IMR-90 (cell line): ENCODE measurements at regions not wholly inside any gene's neighbourhood (a gene's known extent, or its start where the extent isn't known, plus 50 kb on each side); places are given as distances from the start of the nearest gene placed in this dataset.

ENCODE experiments used
- ATAC-seq: fragments of 200-7000 bp; cut with Tn5 transposase; 2 replicates; pipeline ENCODE4 v1.9.1; 2020; ENCODE audit warnings: low read depth, mild to moderate bottlenecking, moderate library complexity
- BruUV-seq: library from RNA; stranded (reverse); fragments of 400-500 nt; replicated peaks from 2 replicates; lab custom pipeline; 2021; lab: Mats Ljungman, UMichigan
- CTCF ChIA-PET: fragments of 300-600 bp; formaldehyde crosslinking; extraction: SDS; loops from one replicate; lab custom pipeline; 2021; ENCODE audit warnings: antibody characterized with exemption; lab: Yijun Ruan, JAX
- POLR2A ChIA-PET: fragments of 300-600 bp; sonication (Branson Sonifier 250); formaldehyde crosslinking; loops from one replicate; lab custom pipeline; 2022; ENCODE audit warnings: antibody characterized with exemption; ENCODE audit not compliant: unreplicated experiment; lab: Charles Lee
- DNase-seq: peaks from one replicate; pipeline ENCODE4 v3.0.0; 2013
- H2AFZ ChIP-seq: replicated peaks from 2 replicates; pipeline ENCODE3; 2013; ENCODE audit warnings: low read length, mild to moderate bottlenecking; ENCODE audit not compliant: poor library complexity
- H2AK5ac ChIP-seq: 2 replicates; pipeline ENCODE4 v1.6.1; 2013; ENCODE audit warnings: low read depth, low read length, inconsistent platforms
- H2AK9ac ChIP-seq: replicated peaks from 2 replicates; pipeline ENCODE3; 2013; ENCODE audit warnings: mild to moderate bottlenecking, low read depth, low read length, moderate library complexity; ENCODE audit not compliant: poor library complexity
- H2BK120ac ChIP-seq: 2 replicates; pipeline ENCODE4 v1.6.1; 2013; ENCODE audit warnings: low read depth, low read length, inconsistent platforms
- H2BK15ac ChIP-seq: 3 replicates; pipeline ENCODE4 v1.6.1; 2013; ENCODE audit warnings: low read depth, low read length, inconsistent platforms
- H2BK20ac ChIP-seq: 2 replicates; pipeline ENCODE4 v1.6.1; 2013; ENCODE audit warnings: low read depth, mild to moderate bottlenecking, inconsistent platforms, low read length, moderate library complexity
- H2BK5ac ChIP-seq: 2 replicates; pipeline ENCODE4 v1.6.1; 2013; ENCODE audit warnings: mild to moderate bottlenecking, low read depth, low read length, inconsistent platforms; ENCODE audit not compliant: poor library complexity, severe bottlenecking
- H3K14ac ChIP-seq: replicated peaks from 2 replicates; pipeline ENCODE4 v1.6.1; 2013; ENCODE audit warnings: low read depth, low read length, inconsistent platforms
- H3K18ac ChIP-seq: 2 replicates; pipeline ENCODE4 v1.6.1; 2013; ENCODE audit warnings: low read depth, low read length, control low read depth
- H3K23ac ChIP-seq: 2 replicates; pipeline ENCODE4 v1.6.1; 2013; ENCODE audit warnings: low read depth, low read length, inconsistent platforms
- H3K27ac ChIP-seq: 2 replicates; pipeline ENCODE4 v1.5.1; 2013; ENCODE audit warnings: mild to moderate bottlenecking, control low read depth, low read length; ENCODE audit not compliant: insufficient read depth
- H3K27me3 ChIP-seq: 2 replicates; pipeline ENCODE4 v1.6.1; 2013; ENCODE audit warnings: low read length; ENCODE audit not compliant: control insufficient read depth, insufficient read depth
- H3K36me3 ChIP-seq: 2 replicates; pipeline ENCODE4 v1.6.1; 2013; ENCODE audit warnings: low read length, mixed read lengths; ENCODE audit not compliant: control insufficient read depth, insufficient read depth
- H3K4ac ChIP-seq: 2 replicates; pipeline ENCODE4 v1.6.1; 2013; ENCODE audit warnings: low read depth, low read length, inconsistent platforms
- H3K4me1 ChIP-seq: 2 replicates; pipeline ENCODE4 v1.6.1; 2013; ENCODE audit warnings: low read length, mixed read lengths; ENCODE audit not compliant: control insufficient read depth, insufficient read depth
- H3K4me2 ChIP-seq: 2 replicates; pipeline ENCODE4 v1.6.1; 2013; ENCODE audit warnings: low read depth, mild to moderate bottlenecking, control low read depth, low read length, moderate library complexity
- H3K4me3 ChIP-seq: 2 replicates; pipeline ENCODE4 v1.5.1; 2013; ENCODE audit warnings: low read depth, mild to moderate bottlenecking, control low read depth, low read length, moderate library complexity; ENCODE audit not compliant: insufficient read depth
- H3K56ac ChIP-seq: 2 replicates; pipeline ENCODE4 v1.6.1; 2013; ENCODE audit warnings: low read length, inconsistent platforms; ENCODE audit not compliant: insufficient read depth; ENCODE audit errors: extremely low read depth
- H3K79me1 ChIP-seq, 2 experiments: 2 replicates each; pipeline ENCODE4 v1.6.1; 2013; ENCODE audit warnings: low read length in 2 of 2, inconsistent platforms in 1 of 2, low read depth in 1 of 2
- H3K9ac ChIP-seq: 2 replicates; pipeline ENCODE4 v1.6.1; 2013; ENCODE audit warnings: low read depth, low read length, control low read depth
- H3K9me1 ChIP-seq: 2 replicates; pipeline ENCODE4 v1.6.1; 2013; ENCODE audit warnings: low read length, inconsistent platforms; ENCODE audit not compliant: insufficient read depth
- H3K9me3 ChIP-seq: 2 replicates; pipeline ENCODE4 v1.6.1; 2013; ENCODE audit warnings: low read length; ENCODE audit not compliant: control insufficient read depth, insufficient read depth
- H4K20me1 ChIP-seq: 2 replicates; pipeline ENCODE4 v1.6.1; 2013; ENCODE audit warnings: low read length, inconsistent platforms; ENCODE audit not compliant: insufficient read depth
- H4K5ac ChIP-seq: 2 replicates; pipeline ENCODE4 v1.6.1; 2013; ENCODE audit warnings: mild to moderate bottlenecking, low read depth, low read length, control low read depth
- H4K8ac ChIP-seq, 2 experiments: 2 replicates each; pipeline ENCODE4 v1.6.1; 2013; ENCODE audit warnings: low read depth in 2 of 2, low read length in 2 of 2, control low read depth in 1 of 2, inconsistent platforms in 1 of 2
- H4K91ac ChIP-seq: 2 replicates; pipeline ENCODE4 v1.6.1; 2013; ENCODE audit warnings: low read depth, low read length, inconsistent platforms; ENCODE audit not compliant: insufficient read depth
- BHLHE40 ChIP-seq: fragments of 150-350 bp; IDR thresholded peaks from 2 replicates; pipeline ENCODE4 v1.6.1; 2016; ENCODE audit warnings: mild to moderate bottlenecking, low read depth, low read length
- CEBPB ChIP-seq: IDR thresholded peaks from 2 replicates; pipeline ENCODE4 v1.6.1; 2012; ENCODE audit warnings: low read depth, low read length, improper control_type of control experiment
- CHD1 ChIP-seq: IDR thresholded peaks from 2 replicates; pipeline ENCODE4 v1.6.1; 2012; ENCODE audit warnings: low read depth, low read length, improper control_type of control experiment
- CTCF ChIP-seq: conservative IDR thresholded peaks from 2 replicates; pipeline ENCODE4 v1.5.1; 2012; ENCODE audit warnings: mild to moderate bottlenecking, low read depth, low read length, improper control_type of control experiment
- ELK1 ChIP-seq: fragments of 150-350 bp; IDR thresholded peaks from 2 replicates; pipeline ENCODE4 v1.6.1; 2016; ENCODE audit warnings: low read depth, mild to moderate bottlenecking, low read length, moderate library complexity, borderline replicate concordance
- MAFK ChIP-seq: IDR thresholded peaks from 2 replicates; pipeline ENCODE4 v1.6.1; 2012; ENCODE audit warnings: low read depth, low read length, improper control_type of control experiment
- MAZ ChIP-seq: IDR thresholded peaks from 2 replicates; pipeline ENCODE4 v1.6.1; 2012; ENCODE audit warnings: low read depth, mild to moderate bottlenecking, low read length, improper control_type of control experiment, moderate library complexity, borderline replicate concordance
- MXI1 ChIP-seq: IDR thresholded peaks from 2 replicates; pipeline ENCODE4 v1.6.1; 2012; ENCODE audit warnings: low read depth, mild to moderate bottlenecking, low read length, moderate library complexity, borderline replicate concordance
- NFE2L2 ChIP-seq: fragments of 150-350 bp; IDR thresholded peaks from 2 replicates; pipeline ENCODE4 v1.6.1; 2016; ENCODE audit warnings: low read depth, mild to moderate bottlenecking, low read length
- RAD21 ChIP-seq: IDR thresholded peaks from 2 replicates; pipeline ENCODE4 v1.6.1; 2012; ENCODE audit warnings: low read length, improper control_type of control experiment
- RFX5 ChIP-seq: IDR thresholded peaks from 2 replicates; pipeline ENCODE4 v1.8.0; 2012; ENCODE audit warnings: low read depth, mild to moderate bottlenecking, low read length, moderate library complexity
- SMC3 ChIP-seq: fragments of 150-350 bp; IDR thresholded peaks from 2 replicates; pipeline ENCODE4 v1.6.1; 2016; ENCODE audit warnings: low read depth, mild to moderate bottlenecking, antibody characterized with exemption, low read length, moderate library complexity
- USF2 ChIP-seq: fragments of 150-350 bp; IDR thresholded peaks from 2 replicates; pipeline ENCODE4 v1.6.1; 2017; ENCODE audit warnings: mild to moderate bottlenecking, antibody characterized with exemption, low read length, low read depth
- dilution Hi-C: fragments of 300-500 bp; cut with HindIII; formaldehyde crosslinking; loops from one replicate; pipeline ENCODE4 v1.14.3; 2018; ENCODE audit warnings: low sequenced_read_pairs; ENCODE audit not compliant: unreplicated experiment
- in situ Hi-C: fragments of 300-500 bp; cut with MboI; formaldehyde crosslinking; loops from 3 replicates; pipeline ENCODE4 v1.14.3; 2019; ENCODE audit warnings: low sequenced_read_pairs, inconsistent platforms, mixed read lengths
- intact Hi-C: fragments of 100-400 bp; cut with micrococcal nuclease; formaldehyde crosslinking; loops from 2 replicates; pipeline ENCODE4 v1.10.0; 2022

GRCh38 chr6:82494367-82494766 lies 130.8 kb downstream of the TPBG start:
- Histone ChIP-seq H3K18ac (no peak overlapping the region), H3K4ac (no peak overlapping the region), H3K9me1 (no peaks in the 10 kb centered on the region), H3K27ac (no peak overlapping the region), H3K4me3 (no peak overlapping the region), H2AK5ac (no peak overlapping the region), H3K9ac (no peak overlapping the region), H3K36me3 (no peaks in the 10 kb centered on the region), H4K20me1 (no peaks in the 10 kb centered on the region), H2BK120ac (no peak overlapping the region), H2BK5ac (no peak overlapping the region), H3K4me1 (no peaks in the 10 kb centered on the region), H4K8ac (no peak overlapping the region), H2BK15ac (no peak overlapping the region), H3K23ac (no peak overlapping the region), H3K27me3 (no peaks in the 10 kb centered on the region; the same call in 1 of the 2 replicates), H3K14ac (no peak overlapping the region), H2AK9ac (no peak overlapping the region), H3K79me1 (no peaks in the 10 kb centered on the region), H3K4me2 (no peak overlapping the region), H4K91ac (no peak overlapping the region), H3K9me3 (no peaks in the 10 kb centered on the region), H2BK20ac (no peak overlapping the region), H4K5ac (no peak overlapping the region), H2AFZ (no peak overlapping the region), H3K56ac (no peak overlapping the region)
- CTCF ChIA-PET, result no interaction called here
- in situ Hi-C loops, result no loop called here
- no TSS peak for BruUV-seq
- dilution Hi-C loops, result no loop called here
- POLR2A ChIA-PET, result interaction anchor here (0.5 kb wide), 1 partner anchor 38 kb away, joined by 4 read pairs; no protein-coding TSS in a partner anchor
- TF ChIP-seq SMC3, result no peak
- TF ChIP-seq CTCF, result no peak
- no peak for TF ChIP-seq MAZ
- no peak for TF ChIP-seq CHD1
- no peak for TF ChIP-seq USF2
- no peak for TF ChIP-seq CEBPB
- no peak for TF ChIP-seq NFE2L2
- no peak for TF ChIP-seq RFX5
- no peak for TF ChIP-seq BHLHE40
- no peak for TF ChIP-seq RAD21
- no peak for TF ChIP-seq MXI1
- no peak for TF ChIP-seq ELK1
- TF ChIP-seq MAFK, result no peak
- ATAC-seq (no peak), DNase-seq (no peak)
- intact Hi-C loops, result no loop called here
